Kidney (tissue), 13 donors: ENCODE measurements at regions not wholly inside any gene's neighbourhood (a gene's known extent, or its start where the extent isn't known, plus 50 kb on each side); places are given as distances from the start of the nearest gene placed in this dataset.

Experiments used
- DNase-seq, 5 donors: peaks; one replicate each; pipeline ENCODE4 v3.0.0-alpha.2; 2013 to 2020
- FAIRE-seq: peaks from 2 replicates; lab custom pipeline; 2012; peaks lifted over from hg19 to GRCh38; lab: Jason Lieb, UNC
- H3K27ac ChIP-seq, 2 donors: one replicate each; pipeline ENCODE4 v1.7.0; 2013; ENCODE audit warnings: low read depth in 2 of 2, low read length in 2 of 2, inconsistent platforms in 1 of 2
- H3K27me3 ChIP-seq: one replicate; pipeline ENCODE4 v1.7.1; 2013; ENCODE audit warnings: low read length, inconsistent platforms; ENCODE audit not compliant: control insufficient read depth, insufficient read depth
- H3K36me3 ChIP-seq, 3 donors: one replicate each; pipeline versions ENCODE4 v1.7.0 to v1.7.1; 2013; ENCODE audit warnings: low read length in 3 of 3, control low read depth in 1 of 3, inconsistent platforms in 1 of 3; ENCODE audit not compliant: insufficient read depth in 3 of 3, control insufficient read depth in 2 of 3
- H3K4me1 ChIP-seq, 3 donors: one replicate each; pipeline versions ENCODE4 v1.7.0 to v1.7.1; 2013; ENCODE audit warnings: low read length in 3 of 3, inconsistent platforms in 1 of 3, low read depth in 1 of 3; ENCODE audit not compliant: control insufficient read depth in 2 of 3, insufficient read depth in 2 of 3
- H3K4me3 ChIP-seq, 3 donors: one replicate each; pipeline versions ENCODE4 v1.7.0 to v1.8.1; 2013; ENCODE audit warnings: low read length in 3 of 3, control low read depth in 1 of 3, inconsistent platforms in 1 of 3
- H3K9ac ChIP-seq, 3 donors: one replicate each; pipeline versions ENCODE4 v1.7.0 to v1.7.1; 2013; ENCODE audit warnings: low read length in 3 of 3, control low read depth in 1 of 3, inconsistent platforms in 1 of 3
- H3K9me3 ChIP-seq, 3 donors: one replicate each; pipeline versions ENCODE4 v1.7.0 to v1.7.1; 2013; ENCODE audit warnings: low read length in 3 of 3, control low read depth in 1 of 3, inconsistent platforms in 1 of 3; ENCODE audit not compliant: control insufficient read depth in 2 of 3, insufficient read depth in 1 of 3
- CTCF ChIP-seq: IDR thresholded peaks from 3 replicates; pipeline ENCODE4 v1.5.1; 2012; ENCODE audit warnings: mild to moderate bottlenecking, moderate library complexity, borderline replicate concordance; ENCODE audit not compliant: insufficient read depth; ENCODE audit errors: extremely low read depth
- intact Hi-C: fragments of 100-400 bp; cut with DNase I; formaldehyde crosslinking; loops from one replicate; pipeline ENCODE4 v1.11.1; 2022
- donor health status: control.
- donor health status: control.
- donor health status: control.
- donor health status: control.
- donor health status: control.
- donor health status: DM: yes; HTN: yes; CAD: no.
- donor health status: Normal renal cell carcinoma (clear cell type).

GRCh38 chr4:87910795-87911194, 64.7 kb upstream of the SPP1 start:
- no peak for TF ChIP-seq CTCF
- intact Hi-C loops = no loop called here
- H3K27me3 ChIP-seq = no peaks in the 10 kb centered on the region
- H3K4me3 ChIP-seq = peak overlapping the region in 1 of 3 donors; percentile 8
- H3K9me3 ChIP-seq = no peaks in the 10 kb centered on the region
- H3K9ac ChIP-seq = peak overlapping the region in 1 of 3 donors; percentile 44
- DNase-seq (no peak), FAIRE-seq (no peak)
- no peaks in the 10 kb centered on the region for H3K36me3 ChIP-seq
- peaks cover 0 to 26% (median 7%) of the 10 kb centered on the region in 3 donors for H3K4me1 ChIP-seq
- peak overlapping the region; percentile 81 to 96 for H3K27ac ChIP-seq

GRCh38 chr4:87911252-87911774, 64.2 kb upstream of the SPP1 start:
- Histone ChIP-seq H3K9me3 (no peaks in the 10 kb centered on the region), H3K27ac (peak overlapping the region; percentile 81 to 96), H3K9ac (peak overlapping the region in 1 of 3 donors; percentile 49), H3K27me3 (no peaks in the 10 kb centered on the region), H3K36me3 (no peaks in the 10 kb centered on the region), H3K4me3 (peak overlapping the region in 1 of 3 donors; percentile 30), H3K4me1 (peaks cover 0 to 26% (median 7%) of the 10 kb centered on the region in 3 donors)
- TF ChIP-seq CTCF = no peak
- peak in 1 of 5 donors; percentile 29 for DNase-seq
- intact Hi-C loops = no loop called here
- peak; percentile 44 for FAIRE-seq

GRCh38 chr4:87912164-87913004, 63.1 kb upstream of the SPP1 start:
- TF ChIP-seq CTCF = no peak
- Histone ChIP-seq H3K4me3 (peak overlapping the region in 2 of 3 donors; percentile 33 to 35), H3K9ac (peak overlapping the region in 2 of 3 donors; percentile 37 to 49), H3K27ac (peak overlapping the region; percentile 81 to 96), H3K27me3 (no peaks in the 10 kb centered on the region), H3K36me3 (no peaks in the 10 kb centered on the region), H3K9me3 (no peaks in the 10 kb centered on the region), H3K4me1 (peaks cover 0 to 26% (median 7%) of the 10 kb centered on the region in 3 donors)
- intact Hi-C loops = no loop called here
- DNase-seq = peak in 1 of 5 donors; percentile 6
- peak; percentile 74 for FAIRE-seq
